Activated naive CD4-positive, alpha-beta T cell treated with anti-CD3 and anti-CD28 coated beads, Interleukin-2, amount 50 U/mL, for 24 hours (primary cell): ENCODE measurements at regions not wholly inside any gene's neighbourhood (a gene's known extent, or its start where the extent isn't known, plus 50 kb on each side); places are given as distances from the start of the nearest gene placed in this dataset.

Experiments used
- H3K27ac Mint-ChIP-seq: one replicate; pipeline ENCODE4 v1.8.0; 2021; ENCODE audit warnings: mild to moderate bottlenecking, mixed read lengths
- H3K27me3 Mint-ChIP-seq: one replicate; pipeline ENCODE4 v1.8.0; 2021; ENCODE audit warnings: mixed read lengths
- H3K36me3 Mint-ChIP-seq: one replicate; pipeline ENCODE4 v1.8.0; 2021; ENCODE audit warnings: mixed read lengths
- H3K4me1 Mint-ChIP-seq: one replicate; pipeline ENCODE4 v1.8.0; 2021; ENCODE audit warnings: mixed read lengths
- H3K4me3 Mint-ChIP-seq: one replicate; pipeline ENCODE4 v1.8.0; 2021; ENCODE audit warnings: mild to moderate bottlenecking, mixed read lengths
- H3K9me3 Mint-ChIP-seq: one replicate; pipeline ENCODE4 v1.8.0; 2021; ENCODE audit warnings: mixed read lengths

DNA sequence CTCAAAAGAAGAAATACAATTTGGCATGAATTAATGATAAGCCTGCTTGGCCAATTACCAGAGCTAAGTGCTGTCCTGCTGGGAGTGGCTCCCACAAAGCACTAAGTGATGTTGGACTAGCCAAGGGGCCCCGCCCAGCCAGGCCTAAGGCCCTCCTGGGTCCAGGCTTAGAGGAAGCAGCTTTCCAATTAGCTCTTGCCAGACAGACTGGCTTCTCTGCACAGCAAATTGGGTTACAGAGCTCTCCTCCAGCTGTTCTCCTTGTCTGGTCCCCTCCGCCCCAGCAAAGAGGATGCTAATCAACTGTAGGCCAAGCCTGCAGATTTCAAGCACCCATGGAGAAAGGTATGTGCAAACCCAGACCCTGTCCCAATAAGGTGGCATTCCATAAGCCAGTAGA lies 151.9 kb downstream of the DMRTA2 start:
- Mint-ChIP-seq H3K27me3 (peaks cover 8% of the 10 kb centered on the region), H3K36me3 (no peaks in the 10 kb centered on the region)

DNA sequence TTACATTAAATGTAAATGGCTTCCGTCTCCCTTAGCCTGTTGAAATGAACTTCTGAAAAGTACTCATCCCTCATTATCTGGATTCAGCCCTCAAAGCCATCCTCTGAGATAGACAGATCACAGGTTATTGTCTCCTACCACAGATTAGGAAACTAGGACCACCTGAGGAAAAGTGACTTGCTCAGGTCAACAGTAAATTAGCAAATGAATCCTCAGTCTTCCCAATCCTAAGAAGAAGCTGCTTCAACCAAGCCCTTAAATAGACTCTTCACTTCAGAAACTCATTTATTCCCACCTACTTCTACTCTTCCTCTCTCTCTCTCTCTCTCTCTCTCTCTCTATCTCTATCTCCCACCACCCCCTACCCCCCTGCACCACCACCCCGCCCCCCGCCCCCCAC lies 152.3 kb downstream of the DMRTA2 start:
- H3K4me1 Mint-ChIP-seq: no peaks in the 10 kb centered on the region
- H3K9me3 Mint-ChIP-seq: no peaks in the 10 kb centered on the region
- H3K27me3 Mint-ChIP-seq: peaks cover 8% of the 10 kb centered on the region
- no peaks in the 10 kb centered on the region for H3K36me3 Mint-ChIP-seq
- H3K4me3 Mint-ChIP-seq: no peak overlapping the region
- H3K27ac Mint-ChIP-seq: no peak overlapping the region

More for the DNA sequence above, 151.9 kb downstream of the DMRTA2 start:
- no peak overlapping the region for H3K4me3 Mint-ChIP-seq
- no peak overlapping the region for H3K27ac Mint-ChIP-seq
- H3K9me3 Mint-ChIP-seq: no peaks in the 10 kb centered on the region
- no peaks in the 10 kb centered on the region for H3K4me1 Mint-ChIP-seq

DNA sequence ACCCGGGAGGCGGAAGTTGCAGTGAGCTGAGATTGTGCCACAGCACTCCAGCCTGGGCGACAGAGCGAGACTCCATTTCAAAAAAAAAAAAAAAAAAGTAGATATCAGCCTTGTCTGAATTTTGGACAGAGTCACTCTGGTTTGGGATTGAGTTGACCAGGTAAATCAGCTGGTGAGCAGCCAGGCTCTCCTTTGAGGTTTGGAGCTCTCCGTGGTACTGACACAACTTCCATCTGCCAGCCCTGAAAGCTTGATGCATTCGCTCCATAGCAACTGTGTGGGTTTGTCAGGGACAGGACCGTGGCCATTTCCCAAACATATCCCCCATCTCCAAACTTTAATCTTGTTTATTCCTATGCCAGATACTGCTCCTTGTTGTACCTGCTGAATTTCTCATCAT lies 155.2 kb downstream of the DMRTA2 start:
- H3K4me3 Mint-ChIP-seq: no peak overlapping the region

DNA sequence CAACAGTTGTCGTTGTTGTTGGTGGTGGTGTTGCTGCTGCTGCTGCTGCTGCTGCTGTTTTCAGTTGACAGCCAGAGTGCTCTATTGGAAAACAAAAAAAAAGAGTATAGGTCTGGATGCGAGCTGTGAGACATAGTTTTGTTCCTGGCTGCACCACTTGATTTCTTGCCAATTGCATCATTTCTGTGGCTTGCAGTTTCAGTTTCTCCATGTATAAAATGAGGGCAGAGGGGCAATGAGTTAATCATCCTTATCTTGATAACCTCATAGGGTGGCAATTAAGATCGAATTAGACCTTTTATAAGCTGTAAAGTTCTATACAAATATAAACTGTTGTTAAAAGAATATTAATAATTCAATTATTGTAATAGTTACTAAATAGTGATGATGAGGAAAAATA lies 156.7 kb downstream of the DMRTA2 start:
- Mint-ChIP-seq H3K4me3 (no peak overlapping the region), H3K27ac (no peak overlapping the region), H3K36me3 (no peaks in the 10 kb centered on the region), H3K4me1 (no peaks in the 10 kb centered on the region), H3K9me3 (no peaks in the 10 kb centered on the region), H3K27me3 (no peaks in the 10 kb centered on the region)

More for the DNA sequence above, 155.2 kb downstream of the DMRTA2 start:
- no peaks in the 10 kb centered on the region for H3K36me3 Mint-ChIP-seq
- H3K9me3 Mint-ChIP-seq: no peaks in the 10 kb centered on the region
- no peak overlapping the region for H3K27ac Mint-ChIP-seq
- no peaks in the 10 kb centered on the region for H3K4me1 Mint-ChIP-seq
- peaks cover 3% of the 10 kb centered on the region for H3K27me3 Mint-ChIP-seq

DNA sequence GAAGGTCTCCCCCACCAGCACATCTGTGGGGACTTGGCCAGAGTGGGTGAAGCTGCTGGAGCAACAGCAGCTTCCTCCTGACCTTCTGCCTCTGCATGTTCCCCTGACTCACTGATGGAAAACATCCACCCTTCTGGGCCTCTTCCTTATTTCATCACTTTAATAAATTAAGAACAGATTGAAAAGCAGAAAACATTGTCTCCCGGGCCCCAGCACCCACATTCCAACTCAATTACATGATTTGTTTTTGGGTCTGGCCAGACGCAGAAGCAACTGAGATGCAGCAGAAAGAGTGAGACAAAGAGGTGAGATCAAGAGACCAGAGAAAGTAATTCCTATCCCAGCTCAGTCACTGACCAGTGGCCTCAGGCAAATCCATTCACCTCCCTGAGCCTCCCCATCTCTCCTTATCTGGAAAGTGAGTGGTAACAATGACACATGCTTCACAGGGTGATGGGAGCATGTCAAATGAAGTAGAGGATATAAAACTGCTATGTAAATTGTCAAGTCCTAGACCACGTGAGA lies 157.1 kb downstream of the ELAVL4 start:
- H3K27me3 Mint-ChIP-seq: no peaks in the 10 kb centered on the region
- H3K9me3 Mint-ChIP-seq: no peaks in the 10 kb centered on the region
- H3K36me3 Mint-ChIP-seq: no peaks in the 10 kb centered on the region
- H3K4me3 Mint-ChIP-seq: no peak overlapping the region
- H3K27ac Mint-ChIP-seq: no peak overlapping the region
- no peaks in the 10 kb centered on the region for H3K4me1 Mint-ChIP-seq

DNA sequence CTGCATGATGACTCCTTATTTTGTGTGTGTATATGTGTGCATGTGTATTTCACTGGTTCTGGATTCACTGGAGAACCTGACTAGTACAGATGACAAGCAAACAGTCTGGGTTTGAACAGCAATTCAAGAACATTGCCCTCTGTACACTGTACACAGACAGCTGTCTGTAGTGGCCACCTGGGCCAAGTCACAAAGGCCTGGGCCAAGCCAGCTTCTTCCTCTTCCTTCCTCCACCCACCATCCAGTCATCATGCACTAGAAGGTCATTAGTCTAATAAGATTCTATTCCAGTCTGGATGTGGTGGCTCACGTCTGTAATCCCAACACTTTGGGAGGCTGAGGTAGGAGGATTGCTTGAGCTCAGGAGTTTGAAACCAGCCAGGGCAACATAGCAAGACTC lies 155.9 kb downstream of the ELAVL4 start:
- no peak overlapping the region for H3K27ac Mint-ChIP-seq
- peaks cover 2% of the 10 kb centered on the region for H3K27me3 Mint-ChIP-seq
- no peak overlapping the region for H3K4me3 Mint-ChIP-seq
- no peaks in the 10 kb centered on the region for H3K9me3 Mint-ChIP-seq
- H3K36me3 Mint-ChIP-seq: no peaks in the 10 kb centered on the region
- no peaks in the 10 kb centered on the region for H3K4me1 Mint-ChIP-seq

DNA sequence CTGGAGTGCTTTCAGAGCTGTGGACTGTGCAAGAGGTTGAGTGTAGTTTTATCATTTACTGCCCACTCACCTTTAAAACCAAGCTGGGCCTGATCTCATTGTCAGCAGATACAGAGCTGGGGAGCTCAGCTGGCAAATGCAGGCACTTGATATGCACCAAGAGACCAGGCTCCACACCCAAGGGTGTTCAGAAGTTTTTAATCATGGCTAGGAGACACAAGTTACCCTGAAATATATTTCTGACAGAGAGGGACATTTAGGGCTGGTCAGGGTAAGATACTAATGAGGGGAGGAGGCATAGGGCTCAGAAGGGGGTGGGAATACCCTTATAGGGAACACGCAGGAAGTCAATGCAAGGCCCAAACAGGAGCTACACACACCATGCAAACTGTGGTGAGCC lies 153.7 kb downstream of the ELAVL4 start:
- H3K27me3 Mint-ChIP-seq: peaks cover 2% of the 10 kb centered on the region

DNA sequence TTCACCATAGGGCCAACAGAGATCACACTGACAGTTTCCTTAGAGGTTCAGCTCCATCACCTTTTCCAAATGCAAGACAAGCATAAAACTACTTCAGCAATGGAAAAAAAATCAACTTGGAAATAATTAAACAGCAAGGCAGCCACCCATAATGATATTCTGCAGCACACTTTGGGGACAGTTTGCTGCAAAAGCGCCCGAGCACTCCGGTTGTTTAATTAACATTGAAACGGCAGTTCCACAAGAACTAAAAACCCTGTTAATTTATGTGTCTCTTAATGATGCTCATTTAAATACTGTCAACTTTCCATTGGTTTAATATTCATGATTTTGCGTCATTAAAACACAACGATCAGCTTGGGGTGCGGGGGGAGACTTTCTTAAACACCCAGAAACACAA lies 153.2 kb downstream of the ELAVL4 start:
- no peaks in the 10 kb centered on the region for H3K9me3 Mint-ChIP-seq
- no peak overlapping the region for H3K4me3 Mint-ChIP-seq
- H3K4me1 Mint-ChIP-seq: no peaks in the 10 kb centered on the region
- no peak overlapping the region for H3K27ac Mint-ChIP-seq
- H3K36me3 Mint-ChIP-seq: no peaks in the 10 kb centered on the region
- H3K27me3 Mint-ChIP-seq: peaks cover 2% of the 10 kb centered on the region

More for the DNA sequence above, 153.7 kb downstream of the ELAVL4 start:
- no peaks in the 10 kb centered on the region for H3K4me1 Mint-ChIP-seq
- H3K36me3 Mint-ChIP-seq: no peaks in the 10 kb centered on the region
- H3K27ac Mint-ChIP-seq: no peak overlapping the region
- no peaks in the 10 kb centered on the region for H3K9me3 Mint-ChIP-seq
- no peak overlapping the region for H3K4me3 Mint-ChIP-seq

DNA sequence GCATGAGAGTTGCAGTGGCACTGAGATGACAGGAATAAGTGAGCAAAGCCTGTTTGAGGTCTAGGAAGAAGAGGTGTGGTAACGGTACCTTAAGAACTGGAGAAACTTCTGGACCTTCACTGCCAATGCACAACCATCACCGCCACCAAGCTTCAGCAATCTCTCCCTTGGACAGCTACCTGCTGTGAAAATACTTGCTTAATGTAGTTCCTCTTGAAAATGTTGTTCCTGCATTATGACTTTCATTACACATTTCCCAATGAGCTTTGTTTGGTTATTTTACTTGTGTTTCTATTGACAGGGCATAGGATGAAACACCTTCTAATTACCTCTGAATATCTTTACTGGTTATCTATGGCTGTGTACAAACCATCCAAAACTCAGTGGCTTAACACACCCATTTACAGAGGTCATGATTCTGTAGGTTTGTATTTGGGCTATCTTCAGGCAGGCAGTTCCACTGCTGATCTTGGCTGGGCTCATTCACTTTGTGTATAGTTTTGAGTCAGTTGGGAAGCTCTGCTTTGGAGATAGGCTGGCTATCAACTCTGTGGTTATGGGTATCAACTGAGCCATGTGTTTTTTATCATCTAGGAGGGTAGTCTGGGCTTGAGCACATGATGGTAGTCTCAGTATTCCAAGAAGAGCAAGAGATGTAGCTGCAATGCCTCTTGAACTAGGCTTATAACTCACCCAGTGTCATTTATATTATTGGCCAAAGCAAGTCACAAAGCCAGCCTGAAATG lies 149.4 kb downstream of the ELAVL4 start:
- no peaks in the 10 kb centered on the region for H3K36me3 Mint-ChIP-seq
- H3K4me3 Mint-ChIP-seq: no peak overlapping the region
- H3K27ac Mint-ChIP-seq: no peak overlapping the region
- H3K9me3 Mint-ChIP-seq: no peaks in the 10 kb centered on the region
- peaks cover 2% of the 10 kb centered on the region for H3K27me3 Mint-ChIP-seq
- no peaks in the 10 kb centered on the region for H3K4me1 Mint-ChIP-seq

DNA sequence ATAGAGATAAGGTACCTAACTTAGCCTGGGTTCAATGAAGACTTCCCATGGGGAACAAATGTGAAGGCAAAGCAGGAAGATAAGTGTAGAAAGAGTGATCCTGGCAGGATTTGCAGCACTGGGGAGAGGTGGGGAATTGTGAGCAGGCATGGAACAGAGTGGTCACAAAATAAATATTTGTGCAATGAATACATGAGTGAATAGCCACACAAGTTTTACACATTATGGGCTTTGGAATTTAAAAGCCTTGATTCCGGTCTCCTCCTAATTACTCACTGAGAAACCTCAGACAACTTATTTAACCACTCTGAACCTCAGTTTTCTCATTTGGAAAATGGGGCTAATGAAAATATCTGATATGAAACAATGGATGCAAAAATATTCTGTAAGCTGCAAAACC lies 148.3 kb downstream of the ELAVL4 start:
- no peak overlapping the region for H3K27ac Mint-ChIP-seq

More for the DNA sequence above, 148.3 kb downstream of the ELAVL4 start:
- Mint-ChIP-seq H3K4me3 (no peak overlapping the region), H3K4me1 (no peaks in the 10 kb centered on the region), H3K27me3 (peaks cover 2% of the 10 kb centered on the region), H3K36me3 (no peaks in the 10 kb centered on the region), H3K9me3 (no peaks in the 10 kb centered on the region)
